ENCODE measurements at regions not wholly inside any gene's neighbourhood (a gene's known extent, or its start where the extent isn't known, plus 50 kb on each side); places are given as distances from the start of the nearest gene placed in this dataset.
"Not testable (repeated sequence)": the region's sequence is repeated elsewhere in the genome, so short reads cannot be mapped to it uniquely, and the experiment has no call there.

DNA sequence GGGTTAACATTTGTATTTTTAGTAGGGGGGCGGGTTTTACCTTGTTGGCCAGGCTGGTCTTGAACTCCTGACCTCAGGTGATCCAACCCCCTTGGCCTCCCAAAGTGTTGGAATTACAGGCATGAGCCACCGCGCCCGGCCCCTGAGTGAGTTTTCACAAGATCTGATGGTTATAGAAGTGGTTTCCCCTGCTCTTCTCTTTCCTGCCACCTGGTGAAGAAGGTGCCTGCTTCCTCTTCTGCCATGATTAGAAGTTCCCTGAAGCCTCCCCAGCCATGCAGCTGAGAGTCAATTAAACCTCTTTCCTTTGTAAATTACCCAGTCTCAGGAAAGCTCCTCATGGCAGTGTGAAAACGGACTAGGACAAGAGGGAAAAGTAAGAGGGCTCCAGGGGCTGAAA lies 259.1 kb upstream of the PLET1 start:
- DNase-seq: no peak

GRCh38 chr11:112520354-112520753 lies 259.7 kb upstream of the PLET1 start:
- no peak for DNase-seq

DNA sequence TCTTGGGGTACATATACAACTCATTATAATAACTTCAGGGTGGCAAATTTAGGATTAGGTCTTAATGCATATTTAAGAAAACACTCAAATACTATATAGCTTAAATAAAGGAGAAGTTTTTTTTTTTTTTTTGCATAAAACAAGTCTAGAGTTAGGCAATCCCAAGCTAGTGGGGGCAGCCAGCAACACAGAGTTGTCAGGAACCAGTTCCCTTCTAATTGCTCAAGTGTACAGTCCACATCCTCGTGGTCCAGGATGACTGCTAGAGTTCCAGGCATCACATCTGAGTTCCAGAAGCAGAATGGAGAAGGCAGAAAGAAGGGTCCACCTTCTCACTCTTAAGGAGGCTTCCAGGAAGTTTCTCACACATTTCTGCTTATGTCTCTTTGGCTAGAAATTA lies 261.9 kb upstream of the PLET1 start:
- no peak for DNase-seq

DNA sequence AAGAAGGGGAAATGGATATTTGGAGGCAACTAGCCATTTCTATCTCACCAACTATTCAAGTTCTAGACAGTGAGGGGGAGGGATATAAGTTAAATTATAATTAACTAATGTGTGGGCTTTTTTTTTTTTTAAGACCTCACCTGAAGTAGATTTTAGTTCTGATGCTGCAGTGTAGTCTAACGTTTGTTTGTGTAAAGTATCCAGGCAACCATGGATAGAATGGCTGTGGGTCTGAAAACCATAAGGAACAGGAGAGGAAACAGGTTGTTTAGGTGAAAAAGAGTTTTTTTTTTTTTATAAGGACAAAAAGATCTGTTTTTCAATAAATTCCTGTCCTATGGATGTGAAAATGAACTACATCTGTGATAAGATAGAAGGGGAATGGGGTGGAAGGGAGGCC lies 262.4 kb upstream of the PLET1 start:
- DNase-seq: no peak

DNA sequence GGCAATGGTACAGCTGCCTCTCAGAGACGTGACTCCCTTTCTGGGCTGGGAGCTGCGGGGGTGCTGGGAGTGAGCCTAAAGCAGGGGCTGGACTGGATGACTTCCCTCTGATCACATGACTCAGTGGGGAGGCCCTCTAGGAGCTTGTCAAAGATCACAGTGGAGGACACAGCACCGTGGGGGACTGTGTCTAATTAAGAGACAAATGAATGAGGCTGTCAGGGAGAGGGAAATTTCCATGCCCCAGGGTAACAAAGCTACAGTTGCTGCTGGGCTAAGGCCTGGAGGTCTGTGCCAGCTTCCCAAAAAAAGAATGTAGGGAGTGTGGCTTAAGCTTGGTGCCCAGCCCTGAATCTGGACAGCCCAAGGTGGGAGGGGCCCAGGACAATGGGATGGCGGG lies 262.8 kb upstream of the PLET1 start:
- DNase-seq: no peak

DNA sequence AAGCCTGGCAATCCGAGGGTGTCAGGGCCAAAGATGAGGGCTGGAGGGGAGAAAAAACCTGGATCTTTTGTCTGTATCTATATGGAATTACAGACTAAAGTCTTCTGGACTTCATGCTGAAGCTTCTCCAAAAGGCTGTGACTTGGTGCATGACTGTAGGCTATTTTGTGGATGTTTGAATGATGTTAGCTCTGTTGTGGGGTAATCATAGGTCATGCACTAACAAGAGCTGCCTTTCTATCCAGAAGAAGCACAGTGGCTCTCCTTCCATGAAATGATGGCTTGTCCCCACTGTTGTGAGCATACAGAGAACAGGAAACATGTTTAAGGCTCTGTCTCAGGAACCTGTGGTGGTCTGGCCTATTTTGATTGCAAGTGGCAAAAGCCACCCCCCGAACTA lies 263.3 kb upstream of the PLET1 start:
- no peak for DNase-seq

GRCh38 chr11:112524798-112525197 lies 264.1 kb upstream of the PLET1 start:
- no peak for DNase-seq

GRCh38 chr11:112525270-112525669 lies 264.6 kb upstream of the PLET1 start:
- peak; percentile 3 for DNase-seq

GRCh38 chr11:112525844-112526590 lies 265.4 kb upstream of the PLET1 start:
- DNase-seq: no peak

DNA sequence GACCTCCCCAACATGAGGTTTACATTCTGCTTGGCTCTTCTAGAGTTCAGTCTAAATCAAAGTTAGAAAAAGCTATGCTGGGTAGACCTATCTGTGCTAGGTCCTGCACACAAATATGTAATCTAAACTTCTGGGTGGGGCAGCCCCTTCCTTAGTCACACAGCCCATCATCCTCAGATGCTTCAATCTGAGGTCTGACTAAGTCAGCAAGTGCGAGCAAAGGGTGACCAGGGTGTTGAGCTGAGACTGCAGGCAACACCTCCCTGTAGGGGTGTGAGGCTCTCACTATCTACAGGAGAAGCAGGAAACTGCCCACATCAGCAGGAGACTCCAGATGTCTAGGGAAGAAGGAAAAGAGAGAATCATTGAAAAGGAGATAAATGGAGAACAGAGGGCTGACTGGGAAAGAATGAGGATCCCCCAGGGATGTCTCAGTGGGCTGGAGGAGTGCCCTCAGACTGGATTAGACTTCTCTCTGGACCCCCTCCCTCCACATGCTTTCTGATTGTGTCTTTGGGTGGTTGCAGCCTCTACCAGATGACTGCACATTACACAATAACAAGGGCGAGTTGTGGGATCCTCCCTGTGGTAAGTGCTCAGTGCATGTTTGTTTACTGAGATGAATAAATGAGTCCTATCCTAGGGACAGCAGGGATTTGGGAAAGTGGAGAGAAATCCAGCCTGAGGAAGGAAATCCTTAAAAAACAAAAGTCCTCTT lies 266.2 kb upstream of the PLET1 start:
- DNase-seq: no peak

DNA sequence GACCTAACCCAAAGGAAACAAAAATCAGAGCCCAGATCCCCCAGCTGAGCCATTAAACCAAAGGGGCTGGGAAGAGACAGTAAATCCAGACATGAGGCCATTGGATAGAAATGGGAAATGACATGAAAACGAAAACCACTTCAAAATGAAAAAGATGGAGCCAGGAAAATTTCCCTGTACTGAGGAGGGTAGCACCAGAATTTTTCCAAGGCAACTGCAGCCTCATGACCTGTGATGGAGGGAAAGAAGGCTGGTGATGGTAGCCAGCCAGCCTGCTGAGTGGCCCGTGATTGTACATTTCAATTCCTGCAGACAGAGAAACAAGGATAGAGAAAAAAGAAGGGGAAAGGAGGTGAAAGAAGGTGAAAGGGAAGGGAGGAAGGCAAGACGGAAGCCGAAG lies 268.4 kb upstream of the PLET1 start:
- DNase-seq: no peak

DNA sequence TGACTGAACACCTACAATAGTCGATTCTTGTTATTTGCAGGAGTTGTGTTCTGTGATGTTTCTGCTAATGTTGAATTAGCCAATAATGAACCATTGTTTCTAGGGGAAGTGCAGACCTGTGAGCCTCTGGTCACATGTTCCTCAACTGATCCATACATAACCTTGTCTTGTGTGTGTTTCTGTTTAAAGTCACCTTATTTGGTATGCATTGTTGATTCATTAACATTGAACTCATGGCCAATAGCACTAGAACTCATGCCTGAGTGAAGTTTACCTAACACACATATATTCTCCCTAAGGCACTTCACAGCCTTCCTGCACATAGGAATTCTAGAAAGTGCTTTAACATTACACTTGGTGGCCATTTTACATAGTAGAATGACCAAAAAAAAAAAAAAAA lies 271.8 kb upstream of the PLET1 start:
- no peak for DNase-seq

GRCh38 chr11:112533682-112534081 lies 273.0 kb upstream of the PLET1 start:
- DNase-seq: no peak

DNA sequence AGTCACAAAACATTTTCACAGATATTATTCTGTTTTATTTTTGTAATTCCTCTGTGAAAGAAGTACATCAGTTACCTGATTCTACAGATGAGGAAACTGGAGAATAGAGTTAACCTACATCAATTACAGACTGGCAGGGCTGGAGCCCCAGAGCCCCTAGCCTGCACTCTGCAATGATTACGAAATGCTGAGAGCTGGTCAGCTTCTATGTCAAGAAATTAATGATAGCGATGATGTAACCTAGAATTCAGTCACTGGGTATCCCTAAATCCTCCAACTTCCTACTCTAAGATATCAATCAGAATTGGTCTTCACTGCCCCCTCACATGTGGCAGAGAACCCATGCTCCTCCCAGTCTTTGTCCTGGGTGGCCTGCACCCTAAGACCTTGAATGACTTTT lies 273.5 kb upstream of the PLET1 start:
- no peak for DNase-seq

DNA sequence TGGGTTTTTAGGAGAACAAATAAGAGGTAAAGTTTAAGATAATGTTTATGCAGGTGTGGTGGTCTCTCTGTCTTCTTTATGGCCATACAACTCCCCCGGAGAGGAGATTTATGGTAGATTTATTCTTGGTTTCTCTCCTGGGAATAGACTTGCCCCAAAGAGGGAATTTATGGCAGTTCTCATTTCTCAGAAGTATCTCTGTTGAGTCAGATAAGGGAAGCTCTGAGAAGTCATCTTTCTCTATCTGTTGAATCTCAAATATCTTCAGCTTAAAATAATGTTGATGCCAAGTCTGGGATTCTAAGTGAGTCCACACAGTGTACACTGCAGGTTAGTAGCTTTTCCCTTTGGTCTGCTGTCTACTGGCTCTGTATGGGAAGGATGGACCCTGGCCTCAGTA lies 276.4 kb upstream of the PLET1 start:
- DNase-seq: no peak

DNA sequence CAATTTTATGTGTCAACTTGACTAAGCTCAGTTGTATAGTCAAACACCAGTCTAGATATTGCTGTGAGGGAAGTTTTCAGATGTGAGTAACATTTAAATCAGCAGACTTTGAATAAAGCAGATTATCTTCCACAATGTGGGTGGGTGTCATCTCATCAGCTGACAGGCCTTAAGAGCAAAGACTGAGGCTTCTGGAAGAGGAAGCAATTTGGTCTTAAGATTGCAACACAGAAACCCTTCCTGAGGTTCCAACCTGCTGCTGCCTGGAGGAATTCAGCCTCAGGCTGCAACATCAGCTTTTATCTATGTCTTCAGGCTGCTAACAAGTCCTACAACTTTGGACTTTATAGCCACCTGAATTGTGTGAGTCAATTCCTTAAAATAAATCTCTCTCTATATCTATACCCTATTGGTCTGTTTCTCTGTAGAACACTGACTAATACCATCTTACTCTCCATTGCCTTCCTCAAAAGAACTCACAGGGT lies 277.2 kb upstream of the PLET1 start:
- no peak for DNase-seq

DNA sequence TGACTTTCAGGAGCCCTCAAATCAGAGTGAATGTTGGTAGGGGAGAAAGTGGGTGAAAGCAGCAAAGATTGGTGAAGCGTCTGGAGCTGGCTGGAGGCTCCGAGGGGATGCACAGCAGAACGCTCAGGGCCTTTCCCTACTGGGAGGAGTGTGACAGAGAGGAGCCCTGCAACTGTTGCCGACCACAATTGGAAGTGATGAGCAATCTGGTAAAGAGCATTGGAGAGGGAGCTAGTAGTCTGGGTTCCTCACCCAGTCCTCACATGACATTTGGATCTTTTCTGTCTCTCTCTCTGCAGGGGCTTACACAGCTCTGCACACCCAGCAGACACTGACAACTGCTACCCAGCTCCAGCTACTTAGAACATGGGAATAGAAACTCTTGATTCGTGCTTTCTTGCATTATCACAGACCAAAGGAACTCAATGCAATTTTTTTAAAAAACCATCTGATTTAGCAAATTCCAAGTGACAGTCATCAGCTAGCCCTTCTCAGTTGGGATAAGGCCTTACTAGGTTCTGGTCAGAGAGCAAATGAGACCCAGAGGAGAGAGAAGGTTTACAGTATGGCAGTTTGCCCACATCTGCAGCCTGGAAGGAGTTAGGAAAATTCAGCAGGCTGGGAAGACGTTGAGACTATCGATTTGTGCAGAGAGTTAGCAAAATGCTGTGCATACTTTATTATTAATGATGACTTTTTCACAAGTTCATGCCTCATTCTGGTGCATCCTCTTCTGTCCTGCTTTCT lies 278.0 kb upstream of the PLET1 start:
- no peak for DNase-seq

DNA sequence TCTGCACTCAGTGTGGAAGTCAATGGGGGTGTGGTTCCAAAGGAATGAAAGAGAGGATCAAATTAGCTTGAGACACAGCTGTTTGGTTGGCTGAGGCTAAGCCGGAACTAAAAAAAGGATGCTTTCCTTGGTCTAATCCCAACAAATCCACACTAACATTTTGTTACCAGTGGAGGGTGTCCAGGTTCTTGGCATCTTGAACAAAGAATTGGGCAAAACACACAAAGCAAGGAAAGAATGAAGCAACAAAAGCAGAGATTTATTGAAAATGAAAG lies 278.6 kb upstream of the PLET1 start:
- DNase-seq: not testable (repeated sequence)

DNA sequence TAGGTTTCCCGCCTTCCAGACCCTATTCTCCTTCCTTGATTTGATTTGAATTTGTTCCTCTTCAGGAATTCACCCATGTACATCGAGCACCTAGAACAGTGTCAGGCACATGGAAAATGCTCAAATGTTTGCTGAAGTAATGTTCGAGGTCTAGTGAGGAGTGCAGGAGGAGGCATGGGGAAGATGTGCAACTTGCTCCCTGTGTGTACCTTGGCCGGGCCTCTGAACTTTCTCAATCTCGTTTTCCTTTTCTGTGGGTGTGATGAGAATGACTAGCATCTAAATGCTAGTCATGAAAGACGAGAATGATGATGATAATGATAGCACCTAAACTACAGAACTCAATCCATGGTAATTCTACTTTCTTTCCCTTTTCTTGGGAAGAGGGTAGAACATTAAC lies 279.1 kb upstream of the PLET1 start:
- DNase-seq: no peak

GRCh38 chr11:112540261-112540660 lies 279.6 kb upstream of the PLET1 start:
- peak; percentile 13 for DNase-seq

DNA sequence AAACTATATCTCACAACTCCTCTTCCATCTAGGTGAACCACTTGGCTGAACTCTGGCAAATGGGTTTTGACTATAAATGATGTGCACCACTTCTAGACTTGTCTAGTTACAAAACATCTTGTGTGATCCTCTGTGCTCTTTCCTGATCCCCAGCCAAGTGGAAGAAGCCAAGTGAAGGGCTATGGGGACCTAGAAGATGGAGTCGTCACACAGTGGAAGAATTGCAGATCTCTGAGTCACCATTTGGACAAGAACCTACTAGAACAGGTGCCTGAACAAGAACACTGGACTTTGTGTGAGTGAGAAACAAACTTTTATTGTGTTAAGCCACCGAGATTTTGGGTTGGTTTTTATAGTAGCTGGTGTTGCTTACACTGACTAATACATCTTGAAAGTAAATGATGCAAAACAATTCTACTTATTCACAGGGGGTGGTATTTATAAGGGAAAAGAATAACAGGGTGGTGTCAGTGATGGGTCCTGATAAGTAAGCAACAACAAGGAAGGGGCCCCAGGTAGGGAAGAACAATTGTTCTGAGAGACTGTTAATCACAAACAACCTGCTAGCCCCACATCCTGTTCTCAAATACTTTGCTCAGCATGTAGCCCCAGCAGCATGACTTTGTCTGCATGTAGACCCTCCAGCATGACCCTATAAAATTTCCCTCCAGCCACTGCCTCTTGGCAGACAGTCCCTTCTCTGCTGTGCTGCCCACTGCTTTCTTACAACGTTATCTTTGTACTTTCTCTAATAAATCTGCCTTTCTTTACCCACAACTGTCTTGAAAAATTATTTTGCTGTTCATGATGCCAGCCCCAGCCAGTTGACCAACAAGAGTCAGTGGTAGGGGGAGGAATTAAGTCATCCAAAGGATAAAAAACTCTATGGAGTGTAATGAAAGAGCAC lies 280.7 kb upstream of the PLET1 start:
- DNase-seq: no peak

DNA sequence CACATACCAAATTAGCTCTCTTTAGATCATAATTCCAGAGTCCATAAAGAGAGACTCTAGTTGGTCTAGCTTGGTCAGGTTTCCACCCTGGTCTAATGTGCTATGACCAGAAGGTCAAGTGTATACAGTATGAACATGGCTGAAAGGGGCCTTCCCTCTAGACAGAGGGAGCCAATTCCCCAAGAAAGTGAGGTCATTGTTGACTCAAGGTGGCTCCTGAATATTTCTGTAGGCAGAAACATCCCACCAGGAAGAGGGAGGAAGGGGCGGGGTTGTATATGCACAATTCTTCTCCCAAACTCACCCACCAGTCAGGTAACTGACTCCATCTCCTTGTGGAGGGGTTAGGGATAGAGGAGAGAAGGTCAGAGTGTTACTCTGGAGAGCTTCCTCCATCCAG lies 281.8 kb upstream of the PLET1 start:
- no peak for DNase-seq

DNA sequence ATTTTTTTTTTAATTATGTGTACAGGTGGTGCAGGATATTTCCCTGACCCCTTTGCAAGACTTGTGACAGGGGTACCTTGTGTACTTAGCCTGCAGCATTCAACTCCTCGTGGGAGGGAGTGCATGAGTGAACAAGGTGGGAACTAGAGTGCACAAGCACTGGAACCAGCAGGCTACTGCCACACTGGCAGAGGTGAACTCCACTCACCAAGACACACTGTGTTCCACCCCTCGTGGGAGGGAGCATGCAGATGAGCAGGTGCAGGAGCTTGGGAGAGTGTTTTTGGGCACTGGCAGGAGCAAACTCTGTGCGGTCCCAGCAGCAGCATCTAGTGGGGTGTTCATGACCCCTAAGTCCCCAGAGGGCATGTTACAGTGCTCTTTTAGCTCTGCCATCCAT lies 282.7 kb upstream of the PLET1 start:
- DNase-seq: no peak
